Stimulated activated CD4-positive, alpha-beta T cell treated with anti-CD3 and anti-CD28 coated beads, Interleukin-4, amount 100 ng/mL, for 4 hours (primary cell): ENCODE measurements at regions not wholly inside any gene's neighbourhood (a gene's known extent, or its start where the extent isn't known, plus 50 kb on each side); places are given as distances from the start of the nearest gene placed in this dataset.
"Not testable (repeated sequence)": the region's sequence is repeated elsewhere in the genome, so short reads cannot be mapped to it uniquely, and the experiment has no call there.

Source experiments
- DNase-seq, 2 experiments: peaks; one replicate each; pipeline ENCODE4 v3.0.0-alpha.2; 2020

GRCh38 chr11:37223962-37224361 lies 625.9 kb upstream of the RAG2 start:
- no peak for DNase-seq

- DNase-seq: no peak
Observed at GRCh38 chr11:37203006-37203405, 605.0 kb upstream of the RAG2 start.

DNA sequence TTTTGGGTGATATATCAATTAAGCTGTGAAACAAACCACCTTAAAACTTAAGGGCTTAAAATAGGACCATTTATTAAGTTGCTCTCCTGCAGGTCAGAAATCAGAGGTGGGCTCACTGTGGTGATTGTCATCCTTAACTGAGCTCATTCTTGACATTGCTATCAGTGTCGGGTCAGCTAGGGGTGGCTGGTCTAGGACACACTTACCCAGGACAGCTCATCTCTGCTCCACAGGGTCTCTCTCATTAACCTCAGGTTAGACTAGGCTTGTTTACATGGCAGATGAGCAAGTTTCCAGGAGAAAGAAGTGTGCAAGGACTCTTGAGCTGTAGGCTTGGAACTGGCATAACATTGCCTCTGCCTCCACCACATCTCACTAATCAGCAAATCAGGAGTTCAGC lies 601.0 kb upstream of the RAG2 start:
- no peak for DNase-seq

DNA sequence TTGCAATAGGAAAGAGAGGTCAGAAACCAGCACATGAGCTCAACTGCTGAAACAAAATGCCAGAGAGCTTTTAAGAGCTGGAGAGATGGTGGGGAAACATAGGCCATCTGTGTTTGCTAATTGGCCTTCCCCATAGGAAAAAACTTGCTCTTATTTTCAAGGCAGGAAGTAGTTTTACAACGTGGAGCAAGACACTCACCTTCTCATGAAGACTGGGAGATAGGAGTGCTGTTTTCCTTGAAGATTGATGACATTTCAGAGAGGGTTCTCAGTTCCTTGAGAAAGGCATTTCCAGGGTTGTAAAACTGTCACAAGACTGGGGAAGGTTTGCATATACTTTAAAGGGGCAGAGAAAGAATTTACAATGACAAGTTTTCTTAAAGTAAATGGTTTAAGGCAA lies 586.3 kb upstream of the RAG2 start:
- no peak for DNase-seq

- DNase-seq: no peak
Observed at GRCh38 chr11:37182031-37182430, 584.0 kb upstream of the RAG2 start.

GRCh38 chr11:37177721-37178120 lies 579.7 kb upstream of the RAG2 start:
- no peak for DNase-seq

DNA sequence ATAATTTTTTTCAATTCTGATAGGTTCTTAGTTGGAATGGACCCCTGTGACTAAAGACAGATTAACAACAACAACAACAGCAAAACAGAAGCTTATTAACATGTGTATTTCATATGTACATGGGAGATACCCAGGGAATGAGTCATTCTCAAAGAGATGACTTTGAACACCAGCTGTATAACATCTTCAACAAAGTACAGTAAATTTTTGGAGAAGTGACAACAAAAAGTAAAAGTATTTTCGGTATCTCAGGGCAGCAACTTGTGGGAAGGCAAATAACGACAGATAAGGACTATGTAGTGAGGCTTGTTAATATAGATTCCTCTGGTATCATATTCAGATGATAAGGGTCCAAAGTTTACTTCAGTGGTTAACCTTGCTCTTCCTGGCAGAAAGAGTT lies 573.4 kb upstream of the RAG2 start:
- DNase-seq: no peak

DNA sequence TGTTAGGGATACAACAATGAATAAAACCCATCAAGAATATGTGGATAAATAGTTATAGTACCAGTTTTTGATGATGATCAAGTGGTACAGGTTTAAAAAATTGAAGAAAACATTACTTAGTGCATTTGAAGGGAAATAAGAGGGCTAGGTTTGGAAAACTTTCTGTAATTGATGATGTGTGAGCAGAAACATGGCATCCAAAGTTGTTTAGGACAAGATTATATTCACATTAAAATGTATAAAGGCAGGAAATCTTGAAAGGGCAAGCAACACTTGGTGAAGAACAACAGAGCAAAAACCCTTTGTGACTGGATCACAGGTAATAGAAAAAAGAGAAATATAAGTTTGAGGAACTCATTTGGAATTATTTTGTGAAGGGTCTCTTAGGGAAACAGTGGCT lies 572.3 kb upstream of the RAG2 start:
- DNase-seq: no peak

DNA sequence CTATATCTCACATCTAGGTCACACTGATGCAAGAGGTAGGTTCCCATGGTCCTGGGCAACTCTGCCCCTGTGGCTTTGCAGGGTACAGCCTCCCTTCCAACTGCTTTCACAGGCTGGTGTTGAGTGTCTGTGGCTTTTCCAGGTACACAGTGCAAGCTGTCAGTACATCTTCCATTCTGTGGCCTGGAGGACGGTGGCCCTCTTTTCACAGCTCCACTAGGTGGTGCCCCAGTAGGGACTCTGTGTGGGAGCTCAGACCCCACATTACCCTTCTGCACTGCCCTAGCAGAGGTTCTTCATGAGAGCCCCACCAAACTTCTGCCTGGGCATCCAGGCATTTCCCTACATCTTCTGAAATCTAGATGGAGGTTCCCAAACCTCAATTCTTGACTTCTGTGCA lies 547.4 kb upstream of the RAG2 start:
- not testable (repeated sequence) for DNase-seq

DNA sequence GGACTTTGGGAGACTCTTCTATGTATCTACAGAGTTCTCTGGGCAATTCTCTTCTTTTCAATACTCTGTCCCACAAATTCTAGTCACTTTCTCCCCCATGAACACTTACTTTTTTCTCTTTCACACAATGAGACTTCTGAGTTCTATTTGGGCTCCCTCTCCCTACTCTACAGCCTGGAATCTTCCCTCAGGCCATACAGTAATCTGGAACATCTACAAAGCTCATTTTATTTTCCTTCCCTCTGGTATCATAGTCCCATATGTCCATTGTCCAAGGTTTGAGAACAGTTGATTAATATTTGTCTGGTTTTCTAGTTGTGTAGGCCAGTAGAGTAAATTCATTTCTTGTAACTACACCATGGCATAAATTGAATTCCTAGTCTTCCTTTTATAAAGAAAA lies 544.6 kb upstream of the RAG2 start:
- DNase-seq: no peak

DNA sequence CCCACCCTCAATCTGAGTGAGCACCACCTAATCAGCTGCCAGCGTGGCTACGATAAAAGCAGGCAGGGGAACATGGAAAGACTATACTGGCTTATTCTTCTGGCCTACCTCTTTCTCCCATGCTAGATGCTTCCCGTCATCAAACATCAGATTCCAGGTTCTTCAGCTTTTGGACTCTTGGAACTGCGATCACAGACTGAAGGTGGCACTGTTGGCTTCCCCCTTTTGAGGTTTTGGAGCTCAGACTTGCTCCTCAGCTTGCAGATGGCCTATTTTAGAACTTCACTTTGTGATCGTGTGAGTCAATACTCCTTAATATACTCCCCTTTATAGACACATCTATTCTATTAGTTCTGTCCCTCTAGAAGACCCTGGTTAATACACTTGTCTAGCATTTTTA lies 543.7 kb upstream of the RAG2 start:
- no peak for DNase-seq

- not testable (repeated sequence) for DNase-seq
Observed at GRCh38 chr11:37135606-37136005, 537.6 kb upstream of the RAG2 start.

GRCh38 chr11:37134637-37135036 lies 536.6 kb upstream of the RAG2 start:
- no peak for DNase-seq

GRCh38 chr11:37124384-37124783 lies 526.3 kb upstream of the RAG2 start:
- no peak for DNase-seq

DNA sequence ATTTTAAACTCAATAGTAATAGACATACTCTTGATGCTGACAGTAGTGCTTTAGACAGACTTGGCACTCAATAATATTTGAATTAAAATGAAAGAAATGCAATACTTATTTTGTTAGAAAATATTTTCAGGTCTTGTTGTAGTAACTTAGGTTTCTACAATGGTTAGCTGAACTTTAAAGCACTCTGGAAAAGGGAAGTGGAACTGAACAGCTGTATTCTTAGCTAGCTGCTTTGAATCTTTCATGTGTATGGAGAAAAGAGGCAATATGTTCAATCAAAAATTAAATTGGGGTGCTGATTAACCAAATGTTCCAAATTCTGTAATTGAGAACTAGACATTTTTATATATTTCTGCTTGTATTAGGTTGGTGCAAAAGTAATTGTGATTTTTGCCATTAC lies 517.9 kb upstream of the RAG2 start:
- DNase-seq: no peak

- DNase-seq: no peak
Observed at GRCh38 chr11:37110385-37110784, 512.3 kb upstream of the RAG2 start.

- DNase-seq: no peak
Observed at GRCh38 chr11:37109286-37109585, 511.2 kb upstream of the RAG2 start.

- DNase-seq: no peak
Observed at GRCh38 chr11:37108436-37109285, 510.6 kb upstream of the RAG2 start.

DNA sequence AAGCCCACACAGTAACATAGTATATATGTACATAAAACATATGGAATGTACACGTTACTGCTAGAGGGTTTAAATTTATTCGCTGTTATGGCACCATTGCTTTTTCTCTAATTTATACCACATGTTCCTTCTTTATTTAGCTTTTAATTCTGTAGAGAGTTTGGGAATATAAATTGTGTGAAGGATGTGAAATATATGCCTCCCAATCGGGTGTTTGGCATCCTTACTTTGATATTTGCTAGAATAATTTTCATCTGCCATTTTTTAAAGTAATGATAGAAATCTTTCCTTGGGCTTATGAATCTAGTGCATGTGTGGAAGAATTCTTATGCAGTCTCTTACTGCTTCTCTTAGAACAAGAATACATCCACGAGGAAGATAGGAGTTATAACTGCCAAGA lies 509.8 kb upstream of the RAG2 start:
- no peak for DNase-seq

DNA sequence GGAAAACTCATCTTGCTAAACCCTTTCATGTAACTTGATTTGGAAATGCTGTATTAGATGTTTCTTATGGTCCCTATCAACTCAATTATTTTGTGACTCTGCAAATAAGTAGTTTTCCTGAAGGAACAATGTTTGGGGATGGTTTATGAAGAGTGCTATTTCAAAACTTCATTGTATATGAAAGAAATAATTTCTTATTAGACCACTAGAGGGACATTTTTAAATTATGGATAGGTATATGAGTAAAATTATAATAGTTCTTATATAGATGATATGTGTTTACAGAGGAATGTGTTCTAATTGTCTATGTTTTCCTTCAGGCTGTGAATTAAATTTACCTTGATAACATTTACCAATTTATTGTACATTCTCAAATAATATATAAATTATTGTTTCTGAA lies 509.4 kb upstream of the RAG2 start:
- DNase-seq: no peak

- DNase-seq: no peak
Observed at GRCh38 chr11:37105427-37105826, 507.4 kb upstream of the RAG2 start.

- no peak for DNase-seq
Observed at GRCh38 chr11:37104380-37104779, 506.3 kb upstream of the RAG2 start.

DNA sequence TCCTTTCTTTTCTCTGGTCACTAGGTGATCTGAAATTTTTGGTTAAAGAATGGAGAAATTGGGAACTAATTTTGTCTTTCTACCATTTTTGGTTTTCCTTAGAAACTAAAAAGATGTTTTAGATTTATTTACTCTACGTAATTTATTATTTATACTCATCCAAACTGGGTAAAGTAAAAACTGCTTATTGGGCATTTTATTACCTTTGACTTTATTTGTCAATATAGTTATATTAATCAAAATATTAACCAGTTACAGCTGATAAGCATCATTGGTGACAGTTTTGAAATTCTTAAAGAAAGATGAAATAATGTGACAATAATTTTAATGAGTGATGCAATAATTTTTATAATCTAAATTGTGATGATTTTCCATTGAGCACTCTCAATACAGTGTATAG lies 502.0 kb upstream of the RAG2 start:
- DNase-seq: no peak

GRCh38 chr11:37092487-37092886 lies 494.5 kb upstream of the RAG2 start:
- DNase-seq: no peak

GRCh38 chr11:37089439-37089838 lies 491.4 kb upstream of the RAG2 start:
- no peak for DNase-seq

DNA sequence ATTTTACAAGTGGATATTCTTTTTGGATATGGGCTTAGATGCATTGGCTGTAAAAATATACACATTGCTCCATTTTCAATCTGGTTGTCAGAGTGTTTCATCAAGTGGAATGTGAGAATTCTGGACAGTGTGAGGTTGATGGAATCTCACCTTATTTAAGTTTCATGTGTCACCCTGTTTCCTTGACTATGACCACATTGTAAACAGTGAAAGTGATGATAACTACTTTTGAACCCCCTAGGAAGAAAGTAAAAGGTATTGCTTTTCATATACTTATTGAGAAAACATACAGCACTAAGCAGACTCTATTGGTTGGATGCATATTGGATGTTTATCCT lies 490.5 kb upstream of the RAG2 start:
- no peak for DNase-seq
